ENCODE measurements at regions not wholly inside any gene's neighbourhood (a gene's known extent, or its start where the extent isn't known, plus 50 kb on each side); places are given as distances from the start of the nearest gene placed in this dataset.

DNA sequence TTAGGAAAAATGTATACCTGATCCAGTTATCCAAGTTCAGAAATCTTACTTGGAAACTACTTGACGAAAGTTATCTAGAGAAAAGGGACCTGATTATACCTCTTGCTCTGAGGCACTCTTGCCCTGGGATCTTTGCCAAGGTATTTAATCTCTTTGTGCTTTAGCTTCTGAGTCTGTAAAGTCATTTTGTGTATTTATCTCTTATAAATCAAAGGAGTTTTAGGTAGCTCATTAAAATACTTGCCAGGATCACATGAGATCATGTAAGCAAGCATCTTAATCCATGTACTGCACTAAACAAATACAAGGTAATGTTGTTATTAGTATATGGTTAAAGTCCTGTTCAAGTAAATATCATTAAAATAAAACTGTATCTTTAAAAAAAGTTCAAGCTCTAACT, 147.5 kb downstream of the IPO8 start:
- TF ChIP-seq, protein P1, sequence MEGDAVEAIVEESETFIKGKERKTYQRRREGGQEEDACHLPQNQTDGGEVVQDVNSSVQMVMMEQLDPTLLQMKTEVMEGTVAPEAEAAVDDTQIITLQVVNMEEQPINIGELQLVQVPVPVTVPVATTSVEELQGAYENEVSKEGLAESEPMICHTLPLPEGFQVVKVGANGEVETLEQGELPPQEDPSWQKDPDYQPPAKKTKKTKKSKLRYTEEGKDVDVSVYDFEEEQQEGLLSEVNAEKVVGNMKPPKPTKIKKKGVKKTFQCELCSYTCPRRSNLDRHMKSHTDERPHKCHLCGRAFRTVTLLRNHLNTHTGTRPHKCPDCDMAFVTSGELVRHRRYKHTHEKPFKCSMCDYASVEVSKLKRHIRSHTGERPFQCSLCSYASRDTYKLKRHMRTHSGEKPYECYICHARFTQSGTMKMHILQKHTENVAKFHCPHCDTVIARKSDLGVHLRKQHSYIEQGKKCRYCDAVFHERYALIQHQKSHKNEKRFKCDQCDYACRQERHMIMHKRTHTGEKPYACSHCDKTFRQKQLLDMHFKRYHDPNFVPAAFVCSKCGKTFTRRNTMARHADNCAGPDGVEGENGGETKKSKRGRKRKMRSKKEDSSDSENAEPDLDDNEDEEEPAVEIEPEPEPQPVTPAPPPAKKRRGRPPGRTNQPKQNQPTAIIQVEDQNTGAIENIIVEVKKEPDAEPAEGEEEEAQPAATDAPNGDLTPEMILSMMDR (IDR thresholded peaks at IDR 0.05) = no peak
- TF ChIP-seq EP300 (IDR thresholded peaks at IDR 0.05) = no peak
- TF ChIP-seq POLR2A (IDR thresholded peaks at IDR 0.05) = no peak

Measured in suprapubic skin (tissue), 3 donors.